Astrocyte (in vitro differentiated cells and primary cell): ENCODE measurements at regions not wholly inside any gene's neighbourhood (a gene's known extent, or its start where the extent isn't known, plus 50 kb on each side); places are given as distances from the start of the nearest gene placed in this dataset.

Experiments used
- CTCF ChIP-seq: IDR thresholded peaks from 2 replicates; pipeline ENCODE4 v1.5.1; 2011; ENCODE audit warnings: low read depth, mild to moderate bottlenecking, inconsistent platforms, low read length, moderate library complexity; ENCODE audit not compliant: insufficient read depth
- EZH2 ChIP-seq: IDR thresholded peaks from 2 replicates; pipeline ENCODE4 v1.6.1; 2012; ENCODE audit warnings: mild to moderate bottlenecking, low read length, inconsistent platforms; ENCODE audit not compliant: insufficient read depth

GRCh38 chr16:73230651-73231050 lies 182.7 kb upstream of the ZFHX3 start:
- no peak for TF ChIP-seq CTCF
- no peak for TF ChIP-seq EZH2
